Adrenal gland (tissue), 5 donors: ENCODE measurements at regions not wholly inside any gene's neighbourhood (a gene's known extent, or its start where the extent isn't known, plus 50 kb on each side); places are given as distances from the start of the nearest gene placed in this dataset.

Source experiments
- CTCF ChIP-seq, 6 experiments: fragments of 450-650 bp in 4 of 6; fragments of 200-600 bp in 2 of 6; sonication (generic) in 1 of 6; IDR thresholded peaks; 1 replicate in 5 of 6; 2 replicates in 1 of 6; pipeline versions ENCODE4 v1.5.1 to v1.8.0; 2016 to 2021; ENCODE audit warnings: antibody characterized with exemption in 6 of 6, mild to moderate bottlenecking in 2 of 6, moderate library complexity in 1 of 6
- POLR2A ChIP-seq, 2 donors: fragments of 450-650 bp; IDR thresholded peaks; one replicate each; pipeline ENCODE4 v1.6.1; 2017; ENCODE audit warnings: antibody characterized with exemption in 2 of 2, mild to moderate bottlenecking in 2 of 2, moderate library complexity in 1 of 2
- donor health status: DM: no; HTN: no; CAD: no.

GRCh38 chr6:165863801-165864200 lies 200.8 kb upstream of the PDE10A start:
- no peak for TF ChIP-seq CTCF (IDR thresholded peaks at IDR 0.05)
- no peak for TF ChIP-seq POLR2A (IDR thresholded peaks at IDR 0.05)
